ENCODE measurements at regions not wholly inside any gene's neighbourhood (a gene's known extent, or its start where the extent isn't known, plus 50 kb on each side); places are given as distances from the start of the nearest gene placed in this dataset.

DNA sequence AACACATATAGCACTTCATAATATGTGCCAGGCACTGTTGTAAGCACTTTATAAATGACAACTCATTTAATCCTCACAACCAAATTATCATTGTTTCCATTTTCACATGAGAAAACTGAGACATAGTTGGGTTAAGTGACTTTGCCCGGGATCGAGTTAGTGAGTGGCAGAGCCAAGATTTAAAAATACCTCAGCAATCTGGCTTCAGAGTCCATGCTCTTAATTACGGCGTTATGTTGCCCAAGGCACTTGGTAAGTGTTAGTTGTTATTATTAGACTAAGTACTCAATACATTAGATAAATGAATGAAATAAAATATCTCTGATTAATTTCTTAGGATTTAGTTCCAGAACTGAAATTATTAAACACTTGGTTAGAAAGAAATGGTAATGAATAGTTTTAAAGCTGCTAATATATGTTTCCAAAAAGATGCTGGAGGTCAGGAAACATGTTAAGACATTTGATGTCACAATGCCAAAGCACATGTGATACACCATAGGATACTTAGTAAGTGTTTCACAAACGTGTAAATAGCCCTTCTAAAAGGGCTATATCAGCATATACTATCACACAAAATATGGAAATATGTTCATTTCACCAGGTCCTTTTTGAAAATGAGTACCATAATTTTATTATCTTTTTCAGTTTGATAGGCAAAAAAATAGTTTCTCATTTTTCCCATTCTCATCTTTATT is 301.9 kb downstream of the GPAT3 start:
- no peak for DNase-seq

- no peak for DNase-seq
These were observed 298.0 kb downstream of the GPAT3 start for GRCh38 chr4:83833920-83834319.

- no peak for DNase-seq
These were observed 296.4 kb downstream of the GPAT3 start for GRCh38 chr4:83832110-83832825.

DNA sequence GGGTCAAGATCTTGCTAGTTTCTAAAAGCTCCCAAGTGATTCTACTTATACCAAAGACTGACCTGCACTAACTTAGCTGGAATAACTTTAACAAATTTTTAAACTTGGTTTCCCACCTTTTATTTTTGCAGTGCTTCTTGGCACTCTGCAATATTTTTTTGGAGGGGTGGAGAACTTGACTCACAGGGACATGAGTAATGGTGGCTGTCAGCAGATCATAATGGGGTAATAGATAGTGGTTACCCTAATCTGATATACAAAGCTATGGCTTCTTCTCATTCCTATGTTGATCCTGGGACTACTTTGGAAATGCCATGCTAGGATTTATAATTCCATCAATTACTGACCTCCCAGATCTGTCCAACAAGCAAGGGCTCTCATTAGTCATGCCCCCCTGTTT is 295.7 kb downstream of the GPAT3 start:
- no peak for DNase-seq

DNA sequence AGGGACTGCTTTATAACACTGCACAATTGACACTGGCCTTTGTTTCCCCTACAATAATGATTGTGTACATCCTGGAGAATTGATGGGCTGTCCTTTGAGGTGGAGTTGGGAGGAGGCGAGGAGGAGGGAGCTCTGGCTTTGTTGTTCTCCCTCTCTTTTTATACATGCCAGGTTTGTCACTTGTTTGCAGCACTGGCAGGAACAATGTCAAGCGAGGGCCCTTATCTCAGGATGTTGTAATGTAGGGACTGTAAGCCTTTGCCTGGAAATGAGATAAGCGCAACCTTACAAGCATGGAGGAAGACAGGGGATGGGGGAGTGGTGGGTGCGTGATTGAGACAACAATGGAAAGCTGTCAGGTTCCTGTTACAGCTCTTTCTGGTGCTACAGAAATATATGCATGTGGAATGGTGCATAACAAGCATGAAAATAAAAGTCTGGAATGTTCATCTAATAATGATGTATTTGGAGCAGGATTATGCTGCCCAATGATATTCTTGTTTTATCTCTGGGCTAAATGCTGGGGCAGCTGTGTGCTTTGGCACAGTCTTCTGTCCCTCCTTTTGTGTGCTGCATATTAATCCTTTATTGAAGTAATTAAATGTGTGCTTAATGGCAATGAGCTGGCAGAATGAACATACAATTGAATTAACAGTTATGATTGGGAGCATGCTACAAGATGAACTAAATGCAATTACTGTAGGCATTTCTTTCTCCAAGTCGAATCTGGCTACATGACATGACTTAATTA is 294.4 kb downstream of the GPAT3 start:
- DNase-seq = no peak

GRCh38 chr4:83828601-83829000 is 292.7 kb downstream of the GPAT3 start:
- DNase-seq = no peak

DNA sequence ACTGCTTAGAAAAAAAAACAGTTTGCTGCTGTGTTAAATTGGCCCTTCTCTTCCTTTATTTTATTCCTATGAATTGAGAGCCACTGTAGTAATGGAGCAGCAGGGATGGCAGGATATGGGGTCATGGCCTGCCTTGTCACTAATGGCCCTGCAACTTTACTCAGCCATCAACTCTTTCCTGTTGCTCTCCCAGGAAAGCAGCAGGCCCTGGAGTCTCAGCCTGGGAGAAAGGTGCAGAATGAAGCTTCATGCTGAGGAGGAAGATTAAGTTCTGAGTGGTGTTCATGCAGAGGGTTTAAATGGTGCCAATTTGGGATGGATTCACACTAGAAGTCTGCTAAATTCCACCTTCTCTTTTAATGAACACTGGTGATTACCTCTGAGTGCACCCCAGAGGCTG is 285.6 kb downstream of the GPAT3 start:
- no peak for DNase-seq

GRCh38 chr4:83819582-83819981 is 283.7 kb downstream of the GPAT3 start:
- DNase-seq = no peak

DNA sequence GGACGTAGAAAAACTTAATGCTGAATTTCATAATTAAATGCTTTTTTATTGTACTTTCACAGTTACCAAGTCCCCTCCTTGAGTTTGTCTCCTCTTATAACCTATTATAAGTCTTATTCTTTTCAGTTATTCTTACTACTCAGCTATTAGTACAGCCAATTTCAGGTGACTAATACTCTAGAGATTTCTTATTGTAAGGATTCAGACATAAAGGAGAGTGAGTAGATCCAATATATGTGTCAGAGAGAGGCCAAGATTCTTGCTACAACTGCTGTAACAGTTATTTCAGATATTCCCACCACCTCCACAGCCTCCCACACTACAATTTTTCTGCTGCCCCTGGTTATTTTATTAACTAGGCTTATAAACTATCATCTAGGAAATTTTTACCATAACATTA is 274.5 kb downstream of the GPAT3 start:
- no peak for DNase-seq

GRCh38 chr4:83809581-83809980 is 273.7 kb downstream of the GPAT3 start:
- DNase-seq = no peak

GRCh38 chr4:83793481-83793880 is 257.6 kb downstream of the GPAT3 start:
- no peak for DNase-seq

- no peak for DNase-seq
These were observed 250.0 kb downstream of the GPAT3 start for GRCh38 chr4:83785891-83786290.

DNA sequence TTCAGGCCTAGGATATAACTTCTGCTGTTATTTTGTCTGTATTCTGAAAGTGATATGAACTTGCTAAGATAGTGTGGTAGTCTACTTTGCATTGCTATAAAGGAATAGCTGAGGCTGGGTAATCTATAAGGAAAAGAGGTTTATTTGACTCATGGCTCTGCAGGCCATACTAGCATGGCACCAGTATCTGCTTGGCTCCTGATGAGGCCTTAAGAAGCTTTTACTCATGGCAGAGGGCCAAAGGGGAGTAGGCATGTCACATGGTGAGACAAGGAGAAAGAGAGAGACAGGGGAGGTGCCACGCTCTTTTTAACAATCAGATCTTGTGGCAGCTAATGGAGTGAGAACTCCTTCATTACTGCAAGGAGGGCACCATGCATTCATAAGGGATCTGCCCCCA is 247.3 kb downstream of the GPAT3 start:
- DNase-seq = no peak

- no peak for DNase-seq
These were observed 246.7 kb downstream of the GPAT3 start for GRCh38 chr4:83782591-83782990.

GRCh38 chr4:83781434-83781833 is 245.5 kb downstream of the GPAT3 start:
- DNase-seq = no peak

DNA sequence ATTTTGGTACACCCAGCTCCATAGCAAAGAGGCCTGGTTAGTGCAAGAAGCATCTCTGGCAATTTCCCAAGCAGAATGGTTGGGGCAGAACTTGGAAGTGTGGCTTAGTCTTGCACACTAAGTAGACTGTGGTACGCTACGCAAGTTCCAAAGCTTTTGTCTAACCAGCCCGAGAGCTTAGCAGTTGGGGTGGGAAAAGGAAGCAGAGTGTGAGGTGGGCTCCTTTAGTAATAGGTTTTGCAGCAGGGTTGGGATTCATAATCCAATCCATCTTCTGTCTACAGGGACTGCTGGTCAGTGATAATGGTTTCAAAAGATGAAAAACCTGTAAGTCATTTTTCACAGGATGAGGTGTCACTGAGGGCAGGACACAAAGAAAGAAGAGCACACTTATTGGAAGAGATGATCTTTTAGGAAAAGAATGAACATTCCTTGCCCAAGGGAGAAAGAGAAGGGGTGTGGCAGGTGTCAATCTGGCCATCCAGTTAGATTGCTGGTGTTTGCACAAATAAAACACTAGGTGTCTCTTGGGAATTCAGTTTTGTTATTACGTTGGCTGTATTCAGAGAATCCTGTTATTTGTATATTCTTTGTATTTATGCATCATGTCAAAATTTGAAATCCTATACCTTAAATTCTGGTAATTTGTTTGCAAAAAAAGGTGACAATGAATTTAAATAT is 244.3 kb downstream of the GPAT3 start:
- DNase-seq = no peak

DNA sequence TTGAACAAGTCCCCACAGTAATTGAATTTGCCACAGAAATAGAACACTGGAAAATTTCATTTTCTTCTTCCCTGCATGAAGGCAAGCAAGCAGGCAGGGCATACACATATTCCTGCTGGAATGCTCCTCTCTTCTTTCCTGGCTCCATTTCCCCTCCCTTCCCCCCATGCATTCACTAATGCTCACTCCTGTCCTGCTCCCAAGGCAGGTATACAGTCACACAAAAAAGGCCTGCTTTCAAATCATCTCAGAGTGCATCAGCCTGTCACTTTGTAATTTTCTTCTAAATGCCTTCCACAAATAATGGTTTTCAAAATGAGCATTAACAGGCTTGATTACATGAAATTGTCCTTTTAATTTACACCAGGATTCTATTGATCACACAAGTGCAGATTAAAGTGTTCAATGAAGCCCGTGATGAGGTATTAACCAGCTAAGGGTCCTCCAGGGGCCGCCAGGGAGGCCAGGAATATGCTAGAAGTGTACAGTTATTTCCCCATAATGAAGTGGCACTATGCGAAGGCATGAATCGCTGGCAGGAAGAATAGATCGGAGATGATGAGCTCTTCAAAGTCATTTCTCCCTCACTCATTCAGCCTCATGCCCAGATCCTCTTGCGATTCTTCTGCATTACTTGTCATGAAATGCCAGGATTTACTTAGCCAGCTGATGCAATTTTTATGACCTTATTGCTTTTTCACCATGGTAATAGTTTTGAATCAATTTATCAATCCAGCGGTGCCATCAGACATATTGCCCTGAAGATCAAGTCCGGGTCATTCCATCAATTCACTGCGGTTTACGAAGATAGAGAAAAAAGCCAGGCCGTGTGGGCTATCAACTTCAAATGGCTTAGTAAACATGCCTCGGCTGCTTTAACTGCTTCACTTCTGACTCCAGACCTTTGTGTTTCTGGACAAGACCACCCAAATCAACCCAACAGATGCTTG is 243.5 kb downstream of the GPAT3 start:
- no peak for DNase-seq

GRCh38 chr4:83772685-83773084 is 236.8 kb downstream of the GPAT3 start:
- no peak for DNase-seq

- no peak for DNase-seq
These were observed 235.3 kb downstream of the GPAT3 start for GRCh38 chr4:83771113-83771705.

DNA sequence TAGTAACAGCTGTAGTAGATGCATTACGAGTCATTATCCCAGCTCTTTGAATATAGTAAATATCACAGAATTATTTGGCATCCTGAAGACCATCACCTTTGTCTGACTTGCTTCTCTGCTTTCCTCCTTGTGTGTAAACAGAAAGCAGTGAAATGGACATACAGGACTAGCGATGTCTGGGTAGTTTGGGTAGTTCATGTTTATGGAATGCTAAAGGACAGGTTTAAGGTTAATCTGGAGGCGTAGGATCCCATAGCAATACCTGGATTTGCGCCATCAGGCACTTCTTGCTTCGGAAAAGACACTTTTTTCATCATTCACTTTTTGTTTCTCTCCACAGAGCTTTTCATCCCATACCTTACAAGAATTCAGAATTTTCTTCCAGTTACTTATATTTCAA is 232.2 kb downstream of the GPAT3 start:
- DNase-seq = no peak

DNA sequence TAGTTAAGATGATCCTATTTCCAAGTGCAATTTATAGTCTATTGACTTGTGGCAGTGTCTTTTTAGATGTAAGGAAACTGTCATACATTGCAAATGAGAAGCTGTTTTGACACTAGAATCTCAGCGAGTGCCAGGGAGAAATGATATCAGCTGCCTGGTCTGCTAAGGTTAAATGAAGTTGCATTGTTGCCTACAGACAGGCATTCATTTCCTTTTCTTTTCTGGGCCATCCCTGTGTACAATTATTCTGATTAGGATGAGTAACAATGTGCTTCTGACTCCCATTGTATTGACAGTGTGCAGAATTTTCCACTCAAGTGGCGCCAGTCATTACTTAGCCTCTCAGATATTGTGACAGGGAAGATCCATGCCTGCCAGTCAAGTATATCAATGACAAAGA is 231.2 kb downstream of the GPAT3 start:
- DNase-seq = no peak

DNA sequence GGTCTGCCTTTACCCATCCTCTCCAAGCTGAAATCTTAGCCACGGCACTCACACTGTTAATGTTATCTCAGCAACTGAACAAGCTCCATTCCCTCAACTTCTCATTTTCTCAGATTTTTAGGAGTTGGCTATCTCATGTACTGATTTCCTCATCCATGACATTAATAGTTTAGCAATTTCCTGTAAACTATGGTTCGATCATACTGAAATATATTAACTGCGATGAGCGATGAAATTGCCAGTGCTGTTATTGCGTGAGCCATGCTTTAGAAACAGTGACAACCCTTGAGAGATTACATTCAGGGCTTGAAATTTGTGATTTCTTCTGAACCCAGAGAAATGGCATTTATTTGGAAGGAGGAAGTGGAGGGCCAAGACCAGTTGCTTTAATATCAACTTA is 223.7 kb downstream of the GPAT3 start:
- DNase-seq = no peak
